GM23338 (cell line): ENCODE measurements at regions not wholly inside any gene's neighbourhood (a gene's known extent, or its start where the extent isn't known, plus 50 kb on each side); places are given as distances from the start of the nearest gene placed in this dataset.

Source experiments
- CREB1 ChIP-seq: fragments of 250-450 bp; sonication (Bioruptor Pico); IDR thresholded peaks from 2 replicates; pipeline ENCODE4 v1.5.0; 2020; ENCODE audit warnings: low read depth, mild to moderate bottlenecking, moderate library complexity
- CTCF ChIP-seq, 2 experiments: fragments of 200-600 bp in 1 of 2; sonication (generic) in 1 of 2; conservative IDR thresholded peaks; 2 replicates each; pipeline versions ENCODE4 v1.5.1 to v1.6.1; 2016 to 2017; ENCODE audit warnings: antibody characterized with exemption in 2 of 2, low read depth in 2 of 2, mild to moderate bottlenecking in 2 of 2, moderate library complexity in 1 of 2
- ETS1 ChIP-seq: IDR thresholded peaks from 2 replicates; pipeline ENCODE4 v1.6.1; 2016; ENCODE audit warnings: antibody characterized with exemption
- EZH2 ChIP-seq: fragments of 200-600 bp; sonication (generic); IDR thresholded peaks from one replicate; pipeline ENCODE4 v1.8.0; 2017; ENCODE audit warnings: antibody characterized with exemption, mild to moderate bottlenecking, low read depth; ENCODE audit not compliant: unreplicated experiment
- EZH2phosphoT487 ChIP-seq: fragments of 200-600 bp; sonication (generic); IDR thresholded peaks from one replicate; pipeline ENCODE4 v1.8.1; 2018; ENCODE audit warnings: antibody characterized with exemption; ENCODE audit not compliant: unreplicated experiment
- JUNB ChIP-seq: IDR thresholded peaks from one replicate; pipeline ENCODE4 v1.6.1; 2016; ENCODE audit warnings: antibody characterized with exemption; ENCODE audit not compliant: unreplicated experiment
- NANOG ChIP-seq: IDR thresholded peaks from 2 replicates; pipeline ENCODE4 v1.6.1; 2016; ENCODE audit warnings: antibody characterized with exemption, borderline replicate concordance
- POLR2AphosphoS5 ChIP-seq: IDR thresholded peaks from 2 replicates; pipeline ENCODE4 v1.6.1; 2016; ENCODE audit warnings: antibody characterized with exemption, low read depth
- REST ChIP-seq: IDR thresholded peaks from one replicate; pipeline ENCODE4 v1.6.1; 2018; ENCODE audit warnings: antibody characterized with exemption; ENCODE audit not compliant: unreplicated experiment
- STAT1 ChIP-seq: IDR thresholded peaks from one replicate; pipeline ENCODE4 v1.6.1; 2016; ENCODE audit warnings: antibody characterized with exemption; ENCODE audit not compliant: unreplicated experiment
- ZNF114 ChIP-seq: fragments of 250-450 bp; sonication (Bioruptor Pico); IDR thresholded peaks from 2 replicates; pipeline ENCODE4 v1.5.0; 2020; ENCODE audit warnings: mild to moderate bottlenecking, moderate library complexity
- ZNF331 ChIP-seq: fragments of 250-450 bp; sonication (Bioruptor Pico); IDR thresholded peaks from 2 replicates; pipeline ENCODE4 v1.5.0; 2020; ENCODE audit warnings: low read depth, mild to moderate bottlenecking, moderate library complexity

- TF ChIP-seq POLR2AphosphoS5 (no peak), CTCF (conservative IDR thresholded peaks at IDR 0.05; ENCODE audit: low read depth in 2 of 2) (no peak), EZH2 (no peak), JUNB (no peak), ETS1 (no peak), REST (no peak), CREB1 (no peak), EZH2phosphoT487 (no peak), NANOG (no peak), ZNF331 (CRISPR knock-in tag) (no peak), ZNF114 (CRISPR knock-in tag) (no peak), STAT1 (no peak)
Measured at GRCh38 chr1:229973297-229973612, 93.8 kb upstream of the GALNT2 start.
